Choroid plexus epithelial cell (primary cell): ENCODE measurements at regions not wholly inside any gene's neighbourhood (a gene's known extent, or its start where the extent isn't known, plus 50 kb on each side); places are given as distances from the start of the nearest gene placed in this dataset.

Experiments
- DNase-seq: peaks from one replicate; pipeline ENCODE4 v3.0.0-alpha.2; 2010; ENCODE audit warnings: low read depth
- H3K4me3 ChIP-seq: 2 replicates; pipeline ENCODE4 v1.5.1; 2011; ENCODE audit warnings: low read depth, mild to moderate bottlenecking, control low read depth, low read length, moderate library complexity
- CTCF ChIP-seq: conservative IDR thresholded peaks from 2 replicates; pipeline ENCODE4 v1.5.1; 2011; ENCODE audit warnings: low read depth, mild to moderate bottlenecking, control low read depth, inconsistent platforms, low read length, moderate library complexity

DNA sequence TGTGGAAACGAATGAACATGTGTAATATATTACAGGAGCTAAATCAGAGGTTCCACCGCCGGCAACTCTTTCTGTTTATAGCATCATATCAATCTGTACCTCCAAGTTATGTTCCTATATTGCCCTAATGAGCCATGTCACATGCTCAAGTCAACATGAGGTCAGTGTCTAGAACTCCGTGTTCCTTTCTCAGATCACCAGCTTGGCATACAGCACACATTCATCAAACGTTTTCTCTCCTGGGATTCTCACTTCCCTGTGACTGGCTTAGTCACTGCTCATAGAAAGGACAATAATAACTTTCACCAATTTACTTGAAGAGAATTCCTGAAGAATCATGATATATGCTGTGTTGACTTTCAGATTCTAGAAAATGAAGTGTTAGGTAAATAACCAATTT, 532.0 kb upstream of the SPANXN1 start:
- no peak for TF ChIP-seq CTCF
- no peak for DNase-seq
- no peak overlapping the region for H3K4me3 ChIP-seq

GRCh38 chrX:144716187-144716586, 531.1 kb upstream of the SPANXN1 start:
- no peak for DNase-seq
- TF ChIP-seq CTCF = no peak
- no peak overlapping the region for H3K4me3 ChIP-seq

DNA sequence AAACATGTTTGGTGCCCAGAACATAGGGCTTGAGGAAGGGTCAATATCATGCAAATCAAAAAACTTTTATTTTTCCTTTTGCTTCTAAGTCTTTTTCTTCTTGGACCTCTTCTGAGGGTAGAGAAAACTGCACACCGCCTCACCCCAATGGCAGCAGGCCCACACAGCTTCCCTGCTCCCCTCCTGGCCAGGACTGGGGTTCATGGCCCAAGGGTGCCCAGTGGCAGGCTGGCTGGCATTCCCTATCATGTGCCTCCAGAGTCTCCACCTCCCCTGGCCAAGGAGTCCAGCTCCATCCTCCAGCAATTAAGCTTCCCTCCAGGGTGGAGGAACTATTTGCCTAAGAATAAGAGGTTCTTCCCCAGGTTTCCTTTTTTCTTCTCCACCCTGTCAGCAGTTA, 529.6 kb upstream of the SPANXN1 start:
- no peak overlapping the region for H3K4me3 ChIP-seq
- no peak for TF ChIP-seq CTCF
- DNase-seq = no peak

- DNase-seq = no peak
- H3K4me3 ChIP-seq = no peak overlapping the region
- no peak for TF ChIP-seq CTCF
Observed at GRCh38 chrX:144722307-144722706, 525.0 kb upstream of the SPANXN1 start.

- H3K4me3 ChIP-seq = no peak overlapping the region
- no peak for DNase-seq
- TF ChIP-seq CTCF = no peak
Observed at GRCh38 chrX:144730471-144730870, 516.8 kb upstream of the SPANXN1 start.

- DNase-seq = no peak
- H3K4me3 ChIP-seq = no peak overlapping the region
- no peak for TF ChIP-seq CTCF
Observed at GRCh38 chrX:144732588-144732987, 514.7 kb upstream of the SPANXN1 start.

- TF ChIP-seq CTCF = no peak
- H3K4me3 ChIP-seq = no peak overlapping the region
- DNase-seq = no peak
Observed at GRCh38 chrX:144738246-144738645, 509.1 kb upstream of the SPANXN1 start.
